GM10266 (cell line): ENCODE measurements at regions not wholly inside any gene's neighbourhood (a gene's known extent, or its start where the extent isn't known, plus 50 kb on each side); places are given as distances from the start of the nearest gene placed in this dataset.

Experiments
- DNase-seq: peaks from one replicate; pipeline ENCODE4 v3.0.0; 2012; ENCODE audit errors: extremely low spot score
- CTCF ChIP-seq: IDR thresholded peaks from 2 replicates; pipeline ENCODE4 v1.5.1; 2012; ENCODE audit warnings: mild to moderate bottlenecking, low read depth; ENCODE audit not compliant: control insufficient read depth, insufficient read depth; ENCODE audit errors: missing control alignments

GRCh38 chr2:129276978-129277584 lies 702.4 kb upstream of the RAB6C start:
- no peak for DNase-seq
- no peak for TF ChIP-seq CTCF

- TF ChIP-seq CTCF: no peak
- DNase-seq: no peak
Measured at GRCh38 chr2:129277585-129277981, 701.9 kb upstream of the RAB6C start.

- DNase-seq: no peak
Measured at GRCh38 chr2:129281791-129282530, 697.5 kb upstream of the RAB6C start.

GRCh38 chr2:129285012-129285411 lies 694.5 kb upstream of the RAB6C start:
- no peak for DNase-seq
- TF ChIP-seq CTCF: no peak

More at GRCh38 chr2:129281791-129282530, 697.5 kb upstream of the RAB6C start:
- TF ChIP-seq CTCF: no peak

GRCh38 chr2:129293326-129293725 lies 686.1 kb upstream of the RAB6C start:
- TF ChIP-seq CTCF: no peak
- DNase-seq: no peak

- no peak for DNase-seq
- no peak for TF ChIP-seq CTCF
Measured at GRCh38 chr2:129296396-129296795, 683.1 kb upstream of the RAB6C start.

GRCh38 chr2:129296806-129297205 lies 682.7 kb upstream of the RAB6C start:
- TF ChIP-seq CTCF: no peak
- no peak for DNase-seq
